Vagina (tissue), 2 donors: ENCODE measurements at regions not wholly inside any gene's neighbourhood (a gene's known extent, or its start where the extent isn't known, plus 50 kb on each side); places are given as distances from the start of the nearest gene placed in this dataset.

Source experiments
- POLR2A ChIP-seq, 2 donors: fragments of 450-650 bp; IDR thresholded peaks; one replicate each; pipeline ENCODE4 v1.6.1; 2017; ENCODE audit warnings: antibody characterized with exemption in 2 of 2, mild to moderate bottlenecking in 2 of 2, moderate library complexity in 2 of 2
- POLR2AphosphoS5 ChIP-seq, 2 donors: sonication (generic); formaldehyde crosslinking; IDR thresholded peaks; one replicate each; pipeline ENCODE4 v1.9.0; 2017; ENCODE audit warnings: antibody characterized with exemption in 2 of 2, mild to moderate bottlenecking in 2 of 2, low read depth in 1 of 2; ENCODE audit not compliant: insufficient read depth in 1 of 2
- TF ChIP-seq, protein P1 (sequence below), 3 experiments: fragments of 450-650 bp in 2 of 3; fragments of 200-600 bp in 1 of 3; sonication (generic) in 1 of 3; IDR thresholded peaks; one replicate each; pipeline ENCODE4 v1.5.1; 2017 to 2019; ENCODE audit warnings: antibody characterized with exemption in 3 of 3, mild to moderate bottlenecking in 2 of 3, moderate library complexity in 2 of 3

DNA sequence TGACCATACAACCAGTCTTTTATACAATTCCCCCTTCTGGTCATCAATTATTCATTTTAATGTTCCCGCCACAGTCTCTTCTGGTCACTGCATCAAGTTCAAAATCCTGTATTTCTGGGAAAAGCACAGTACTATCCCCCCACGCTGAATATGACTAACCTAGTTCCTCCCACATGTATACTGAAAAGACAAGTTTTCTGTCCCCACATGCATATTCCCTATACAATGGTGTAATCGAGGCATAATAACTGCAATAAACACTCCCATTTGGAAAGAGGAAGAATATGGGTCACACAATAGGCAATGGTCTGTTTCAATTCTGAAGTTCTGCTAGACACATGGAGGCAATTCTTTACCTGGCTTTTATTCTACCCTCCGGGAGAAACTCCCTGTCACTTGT, 344.9 kb downstream of the EFNA5 start:
- no peak for TF ChIP-seq POLR2A (IDR thresholded peaks at IDR 0.05)
- TF ChIP-seq, protein P1, sequence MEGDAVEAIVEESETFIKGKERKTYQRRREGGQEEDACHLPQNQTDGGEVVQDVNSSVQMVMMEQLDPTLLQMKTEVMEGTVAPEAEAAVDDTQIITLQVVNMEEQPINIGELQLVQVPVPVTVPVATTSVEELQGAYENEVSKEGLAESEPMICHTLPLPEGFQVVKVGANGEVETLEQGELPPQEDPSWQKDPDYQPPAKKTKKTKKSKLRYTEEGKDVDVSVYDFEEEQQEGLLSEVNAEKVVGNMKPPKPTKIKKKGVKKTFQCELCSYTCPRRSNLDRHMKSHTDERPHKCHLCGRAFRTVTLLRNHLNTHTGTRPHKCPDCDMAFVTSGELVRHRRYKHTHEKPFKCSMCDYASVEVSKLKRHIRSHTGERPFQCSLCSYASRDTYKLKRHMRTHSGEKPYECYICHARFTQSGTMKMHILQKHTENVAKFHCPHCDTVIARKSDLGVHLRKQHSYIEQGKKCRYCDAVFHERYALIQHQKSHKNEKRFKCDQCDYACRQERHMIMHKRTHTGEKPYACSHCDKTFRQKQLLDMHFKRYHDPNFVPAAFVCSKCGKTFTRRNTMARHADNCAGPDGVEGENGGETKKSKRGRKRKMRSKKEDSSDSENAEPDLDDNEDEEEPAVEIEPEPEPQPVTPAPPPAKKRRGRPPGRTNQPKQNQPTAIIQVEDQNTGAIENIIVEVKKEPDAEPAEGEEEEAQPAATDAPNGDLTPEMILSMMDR (IDR thresholded peaks at IDR 0.05), result no peak
- TF ChIP-seq POLR2AphosphoS5 (IDR thresholded peaks at IDR 0.05; ENCODE audit: insufficient read depth in 1 of 2, low read depth in 1 of 2), result no peak
